ENCODE measurements at regions not wholly inside any gene's neighbourhood (a gene's known extent, or its start where the extent isn't known, plus 50 kb on each side); places are given as distances from the start of the nearest gene placed in this dataset.

- H3K4me1 ChIP-seq: no peaks in the 10 kb centered on the region
- no peak overlapping the region for H3K4me2 ChIP-seq
- no peaks in the 10 kb centered on the region for H3K9me3 ChIP-seq
- TF ChIP-seq ATOH8 (CRISPR knock-in tag; IDR thresholded peaks at IDR 0.05; ENCODE audit: low read depth) (no peak), TFCP2L1 (CRISPR knock-in tag; IDR thresholded peaks at IDR 0.05) (no peak), ZSCAN20 (CRISPR knock-in tag; IDR thresholded peaks at IDR 0.05) (no peak)
- ATAC-seq (no peak), DNase-seq (ENCODE audit: low read depth in 1 of 2, low spot score in 1 of 2) (no peak), FAIRE-seq (no peak)
- ChIA-PET POLR2A (no interaction called here), CTCF (no interaction called here)
- no peak overlapping the region for H3K27ac ChIP-seq
- WGBS (ENCODE audit: missing lambda C conversion rate): 4% methylated on average over 6 of the region's 6 CpGs
- H3K4me3 ChIP-seq: no peak overlapping the region
These were observed 646.5 kb upstream of the EPHA7 start for GRCh38 chr6:94065707-94066337.

GRCh38 chr6:94052749-94053148 is 633.4 kb upstream of the EPHA7 start:
- no peak overlapping the region for H3K4me3 ChIP-seq
- DNase-seq (ENCODE audit: low read depth in 1 of 2, low spot score in 1 of 2): peak in 1 of 2 experiments; percentile 30
- no peaks in the 10 kb centered on the region for H3K9me3 ChIP-seq
- H3K27ac ChIP-seq: no peak overlapping the region
- FAIRE-seq: no peak
- ChIA-PET POLR2A (no interaction called here), CTCF (interaction anchor here (0.6 kb wide), 1 partner anchor 373 kb away, joined by 3 read pairs; no protein-coding TSS in a partner anchor)
- 0 out of 6 replicates have a peak, but pooled peaks of 1 of the 2 experiments have one; percentile 35 for ATAC-seq
- no peaks in the 10 kb centered on the region for H3K4me1 ChIP-seq
- no peak overlapping the region for H3K4me2 ChIP-seq
- WGBS (ENCODE audit: missing lambda C conversion rate): 16% methylated on average over 1 of the region's 1 CpG
- no peak for TF ChIP-seq MAFK (IDR thresholded peaks at IDR 0.05; ENCODE audit: partially characterized antibody)
- TF ChIP-seq TP53 (CRISPR knock-in tag; IDR thresholded peaks at IDR 0.05): no peak
- TF ChIP-seq MAZ (IDR thresholded peaks at IDR 0.05; ENCODE audit: borderline replicate concordance, low read depth, low read length): no peak
- TF ChIP-seq HDAC2 (IDR thresholded peaks at IDR 0.05): no peak
- no peak for TF ChIP-seq ZNF302 (CRISPR knock-in tag; IDR thresholded peaks at IDR 0.05)
- no peak for TF ChIP-seq JUN (IDR thresholded peaks at IDR 0.05)
- TF ChIP-seq PBX3 (IDR thresholded peaks at IDR 0.05): no peak
- no peak for TF ChIP-seq FOSL2 (IDR thresholded peaks at IDR 0.05)
- TF ChIP-seq FOSL2 (CRISPR knock-in tag; IDR thresholded peaks at IDR 0.05): no peak
- no peak for TF ChIP-seq HMGXB4 (CRISPR knock-in tag; IDR thresholded peaks at IDR 0.05; ENCODE audit: borderline replicate concordance)
- TF ChIP-seq USF2 (IDR thresholded peaks at IDR 0.05): no peak
- TF ChIP-seq CHD4 (IDR thresholded peaks at IDR 0.05; ENCODE audit: borderline replicate concordance): no peak
- no peak for TF ChIP-seq FOSB (CRISPR knock-in tag; IDR thresholded peaks at IDR 0.05)
- no peak for TF ChIP-seq ELK1 (IDR thresholded peaks at IDR 0.05; ENCODE audit: low read depth, low read length)
- TF ChIP-seq NR3C1 (IDR thresholded peaks at IDR 0.05): no peak
- no peak for TF ChIP-seq RARB (CRISPR knock-in tag; IDR thresholded peaks at IDR 0.05)
- TF ChIP-seq NFE2L2 (conservative IDR thresholded peaks at IDR 0.05; ENCODE audit: low read length): no peak
- no peak for TF ChIP-seq EHMT2 (IDR thresholded peaks at IDR 0.05; ENCODE audit: low read depth)
- no peak for TF ChIP-seq EHF (CRISPR knock-in tag; IDR thresholded peaks at IDR 0.05)
- no peak for TF ChIP-seq CHD2 (IDR thresholded peaks at IDR 0.05; ENCODE audit: low read length, partially characterized antibody)

Data from A549 (cell line).